ENCODE measurements at regions not wholly inside any gene's neighbourhood (a gene's known extent, or its start where the extent isn't known, plus 50 kb on each side); places are given as distances from the start of the nearest gene placed in this dataset.

DNA sequence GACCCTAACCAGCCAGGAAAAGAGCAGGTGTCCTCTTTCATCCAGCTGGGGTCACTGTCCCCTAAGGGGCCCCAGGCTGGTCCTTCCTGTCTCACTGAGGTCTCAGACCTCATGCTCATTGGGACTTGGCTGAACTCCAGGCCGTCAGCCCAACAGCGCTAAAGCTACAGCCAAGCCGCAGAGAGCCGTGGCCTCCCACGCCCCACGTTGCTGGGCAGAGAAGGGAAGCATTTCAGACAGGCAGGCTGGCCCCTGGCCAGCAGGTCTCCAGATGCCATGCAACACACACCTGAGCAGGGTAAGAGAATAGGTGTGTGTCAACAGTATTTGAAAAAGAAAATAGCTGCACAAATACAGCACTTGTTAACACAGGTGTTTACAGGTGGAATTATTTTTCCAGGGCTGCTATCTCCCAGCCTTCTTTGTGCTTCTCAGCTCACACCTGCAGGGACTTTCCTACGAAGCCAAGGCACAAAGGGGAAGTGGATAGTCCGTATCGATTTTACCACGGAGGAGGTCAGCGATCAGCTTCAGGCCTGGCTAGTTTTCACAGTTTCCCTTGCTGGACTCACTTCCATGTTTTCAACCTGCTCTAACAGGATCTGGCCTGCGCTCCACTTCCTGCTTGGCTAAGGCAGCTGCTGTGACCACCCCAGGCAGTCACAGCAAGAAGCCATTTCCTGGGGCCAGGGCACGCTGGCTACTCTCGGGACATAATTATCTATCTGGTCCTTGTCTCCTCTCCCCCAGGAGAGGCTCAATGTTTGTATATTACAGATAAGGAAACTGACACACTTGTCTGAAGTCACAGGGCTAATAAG lies 156.1 kb upstream of the ID2 start (continued):
- TF ChIP-seq, protein P1, sequence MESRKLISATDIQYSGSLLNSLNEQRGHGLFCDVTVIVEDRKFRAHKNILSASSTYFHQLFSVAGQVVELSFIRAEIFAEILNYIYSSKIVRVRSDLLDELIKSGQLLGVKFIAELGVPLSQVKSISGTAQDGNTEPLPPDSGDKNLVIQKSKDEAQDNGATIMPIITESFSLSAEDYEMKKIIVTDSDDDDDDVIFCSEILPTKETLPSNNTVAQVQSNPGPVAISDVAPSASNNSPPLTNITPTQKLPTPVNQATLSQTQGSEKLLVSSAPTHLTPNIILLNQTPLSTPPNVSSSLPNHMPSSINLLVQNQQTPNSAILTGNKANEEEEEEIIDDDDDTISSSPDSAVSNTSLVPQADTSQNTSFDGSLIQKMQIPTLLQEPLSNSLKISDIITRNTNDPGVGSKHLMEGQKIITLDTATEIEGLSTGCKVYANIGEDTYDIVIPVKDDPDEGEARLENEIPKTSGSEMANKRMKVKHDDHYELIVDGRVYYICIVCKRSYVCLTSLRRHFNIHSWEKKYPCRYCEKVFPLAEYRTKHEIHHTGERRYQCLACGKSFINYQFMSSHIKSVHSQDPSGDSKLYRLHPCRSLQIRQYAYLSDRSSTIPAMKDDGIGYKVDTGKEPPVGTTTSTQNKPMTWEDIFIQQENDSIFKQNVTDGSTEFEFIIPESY (CRISPR knock-in tag; IDR thresholded peaks at IDR 0.05) = no peak
- TF ChIP-seq, protein P2, sequence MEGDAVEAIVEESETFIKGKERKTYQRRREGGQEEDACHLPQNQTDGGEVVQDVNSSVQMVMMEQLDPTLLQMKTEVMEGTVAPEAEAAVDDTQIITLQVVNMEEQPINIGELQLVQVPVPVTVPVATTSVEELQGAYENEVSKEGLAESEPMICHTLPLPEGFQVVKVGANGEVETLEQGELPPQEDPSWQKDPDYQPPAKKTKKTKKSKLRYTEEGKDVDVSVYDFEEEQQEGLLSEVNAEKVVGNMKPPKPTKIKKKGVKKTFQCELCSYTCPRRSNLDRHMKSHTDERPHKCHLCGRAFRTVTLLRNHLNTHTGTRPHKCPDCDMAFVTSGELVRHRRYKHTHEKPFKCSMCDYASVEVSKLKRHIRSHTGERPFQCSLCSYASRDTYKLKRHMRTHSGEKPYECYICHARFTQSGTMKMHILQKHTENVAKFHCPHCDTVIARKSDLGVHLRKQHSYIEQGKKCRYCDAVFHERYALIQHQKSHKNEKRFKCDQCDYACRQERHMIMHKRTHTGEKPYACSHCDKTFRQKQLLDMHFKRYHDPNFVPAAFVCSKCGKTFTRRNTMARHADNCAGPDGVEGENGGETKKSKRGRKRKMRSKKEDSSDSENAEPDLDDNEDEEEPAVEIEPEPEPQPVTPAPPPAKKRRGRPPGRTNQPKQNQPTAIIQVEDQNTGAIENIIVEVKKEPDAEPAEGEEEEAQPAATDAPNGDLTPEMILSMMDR (IDR thresholded peaks at IDR 0.05 in 2 of 3, conservative IDR thresholded peaks at IDR 0.05 in 1 of 3; ENCODE audit: insufficient read depth in 2 of 3, low read depth in 1 of 3, low read length in 3 of 3) = peak; percentile 87 to 96 (median 90)
- TF ChIP-seq ZNF444 (CRISPR knock-in tag; IDR thresholded peaks at IDR 0.05) (no peak), FOXK2 (conservative IDR thresholded peaks at IDR 0.05 in 1 of 2, IDR thresholded peaks at IDR 0.05 in 1 of 2; ENCODE audit: low read depth in 2 of 2) (peak in 1 of 2 experiments; percentile 49; a peak in 2 of 4 replicates), MAFG (tag; conservative IDR thresholded peaks at IDR 0.05) (no peak), ZNF584 (CRISPR knock-in tag; IDR thresholded peaks at IDR 0.05; ENCODE audit: low read depth) (0 out of 2 replicates have a peak, but pooled peaks have one; percentile 54), HCFC1 (IDR thresholded peaks at IDR 0.05; ENCODE audit: low read depth, low read length) (no peak), ZBTB1 (CRISPR knock-in tag; IDR thresholded peaks at IDR 0.05; ENCODE audit: borderline replicate concordance, low read depth) (no peak), HNRNPL (IDR thresholded peaks at IDR 0.05; ENCODE audit: low read depth, low read length) (no peak), CEBPB (tag; IDR thresholded peaks at IDR 0.05) (no peak), ZBTB17 (CRISPR knock-in tag; IDR thresholded peaks at IDR 0.05) (no peak), MXI1 (IDR thresholded peaks at IDR 0.05; ENCODE audit: low read depth, low read length) (peak; percentile 53; the same call in 1 of the 2 replicates)
- TF ChIP-seq, protein P3, sequence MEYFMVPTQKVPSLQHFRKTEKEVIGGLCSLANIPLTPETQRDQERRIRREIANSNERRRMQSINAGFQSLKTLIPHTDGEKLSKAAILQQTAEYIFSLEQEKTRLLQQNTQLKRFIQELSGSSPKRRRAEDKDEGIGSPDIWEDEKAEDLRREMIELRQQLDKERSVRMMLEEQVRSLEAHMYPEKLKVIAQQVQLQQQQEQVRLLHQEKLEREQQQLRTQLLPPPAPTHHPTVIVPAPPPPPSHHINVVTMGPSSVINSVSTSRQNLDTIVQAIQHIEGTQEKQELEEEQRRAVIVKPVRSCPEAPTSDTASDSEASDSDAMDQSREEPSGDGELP (CRISPR knock-in tag; IDR thresholded peaks at IDR 0.05; ENCODE audit: borderline replicate concordance) = peak; percentile 93
- TF ChIP-seq, protein P4, sequence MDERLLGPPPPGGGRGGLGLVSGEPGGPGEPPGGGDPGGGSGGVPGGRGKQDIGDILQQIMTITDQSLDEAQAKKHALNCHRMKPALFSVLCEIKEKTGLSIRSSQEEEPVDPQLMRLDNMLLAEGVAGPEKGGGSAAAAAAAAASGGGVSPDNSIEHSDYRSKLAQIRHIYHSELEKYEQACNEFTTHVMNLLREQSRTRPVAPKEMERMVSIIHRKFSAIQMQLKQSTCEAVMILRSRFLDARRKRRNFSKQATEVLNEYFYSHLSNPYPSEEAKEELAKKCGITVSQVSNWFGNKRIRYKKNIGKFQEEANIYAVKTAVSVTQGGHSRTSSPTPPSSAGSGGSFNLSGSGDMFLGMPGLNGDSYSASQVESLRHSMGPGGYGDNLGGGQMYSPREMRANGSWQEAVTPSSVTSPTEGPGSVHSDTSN (CRISPR knock-in tag; IDR thresholded peaks at IDR 0.05; ENCODE audit: low read depth) = no peak
- TF ChIP-seq, protein P4 (tag; conservative IDR thresholded peaks at IDR 0.05; ENCODE audit: low read depth) = no peak
- TF ChIP-seq, protein P5, sequence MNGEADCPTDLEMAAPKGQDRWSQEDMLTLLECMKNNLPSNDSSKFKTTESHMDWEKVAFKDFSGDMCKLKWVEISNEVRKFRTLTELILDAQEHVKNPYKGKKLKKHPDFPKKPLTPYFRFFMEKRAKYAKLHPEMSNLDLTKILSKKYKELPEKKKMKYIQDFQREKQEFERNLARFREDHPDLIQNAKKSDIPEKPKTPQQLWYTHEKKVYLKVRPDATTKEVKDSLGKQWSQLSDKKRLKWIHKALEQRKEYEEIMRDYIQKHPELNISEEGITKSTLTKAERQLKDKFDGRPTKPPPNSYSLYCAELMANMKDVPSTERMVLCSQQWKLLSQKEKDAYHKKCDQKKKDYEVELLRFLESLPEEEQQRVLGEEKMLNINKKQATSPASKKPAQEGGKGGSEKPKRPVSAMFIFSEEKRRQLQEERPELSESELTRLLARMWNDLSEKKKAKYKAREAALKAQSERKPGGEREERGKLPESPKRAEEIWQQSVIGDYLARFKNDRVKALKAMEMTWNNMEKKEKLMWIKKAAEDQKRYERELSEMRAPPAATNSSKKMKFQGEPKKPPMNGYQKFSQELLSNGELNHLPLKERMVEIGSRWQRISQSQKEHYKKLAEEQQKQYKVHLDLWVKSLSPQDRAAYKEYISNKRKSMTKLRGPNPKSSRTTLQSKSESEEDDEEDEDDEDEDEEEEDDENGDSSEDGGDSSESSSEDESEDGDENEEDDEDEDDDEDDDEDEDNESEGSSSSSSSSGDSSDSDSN (IDR thresholded peaks at IDR 0.05; ENCODE audit: borderline replicate concordance in 1 of 2, low read depth in 2 of 2, low read length in 2 of 2) = peak in 1 of 2 experiments; percentile 26; a peak in 1 of 4 replicates

Data from K562 (cell line).